BJ (cell line): ENCODE measurements at regions not wholly inside any gene's neighbourhood (a gene's known extent, or its start where the extent isn't known, plus 50 kb on each side); places are given as distances from the start of the nearest gene placed in this dataset.

Experiments
- CTCF ChIA-PET: fragments of 350-600 bp; formaldehyde crosslinking; extraction: SDS; loops from one replicate; lab custom pipeline; 2021; ENCODE audit warnings: antibody characterized with exemption, inconsistent platforms; lab: Yijun Ruan, JAX
- POLR2A ChIA-PET: fragments of 300-600 bp; sonication (Branson Sonifier 250); formaldehyde crosslinking; extraction: SDS; loops from one replicate; lab custom pipeline; 2021; ENCODE audit warnings: antibody characterized with exemption; lab: Charles Lee
- DNase-seq: peaks from one replicate; pipeline ENCODE4 v3.0.0-alpha.2; 2011; ENCODE audit warnings: low read depth
- H3K27me3 ChIP-seq: 2 replicates; pipeline ENCODE4 v1.6.0; 2011; ENCODE audit warnings: low read length; ENCODE audit not compliant: control insufficient read depth, insufficient read depth
- H3K36me3 ChIP-seq: 2 replicates; pipeline ENCODE4 v1.5.1; 2011; ENCODE audit warnings: low read length; ENCODE audit not compliant: control insufficient read depth, insufficient read depth
- H3K4me3 ChIP-seq: 2 replicates; pipeline ENCODE4 v1.5.1; 2011; ENCODE audit warnings: low read depth, mild to moderate bottlenecking, control low read depth, low read length
- TF ChIP-seq, protein P1 (sequence below): IDR thresholded peaks from 2 replicates; pipeline ENCODE4 v1.5.1; 2011; ENCODE audit warnings: low read depth, mild to moderate bottlenecking, control low read depth, inconsistent platforms, low read length, moderate library complexity; ENCODE audit not compliant: insufficient read depth

DNA sequence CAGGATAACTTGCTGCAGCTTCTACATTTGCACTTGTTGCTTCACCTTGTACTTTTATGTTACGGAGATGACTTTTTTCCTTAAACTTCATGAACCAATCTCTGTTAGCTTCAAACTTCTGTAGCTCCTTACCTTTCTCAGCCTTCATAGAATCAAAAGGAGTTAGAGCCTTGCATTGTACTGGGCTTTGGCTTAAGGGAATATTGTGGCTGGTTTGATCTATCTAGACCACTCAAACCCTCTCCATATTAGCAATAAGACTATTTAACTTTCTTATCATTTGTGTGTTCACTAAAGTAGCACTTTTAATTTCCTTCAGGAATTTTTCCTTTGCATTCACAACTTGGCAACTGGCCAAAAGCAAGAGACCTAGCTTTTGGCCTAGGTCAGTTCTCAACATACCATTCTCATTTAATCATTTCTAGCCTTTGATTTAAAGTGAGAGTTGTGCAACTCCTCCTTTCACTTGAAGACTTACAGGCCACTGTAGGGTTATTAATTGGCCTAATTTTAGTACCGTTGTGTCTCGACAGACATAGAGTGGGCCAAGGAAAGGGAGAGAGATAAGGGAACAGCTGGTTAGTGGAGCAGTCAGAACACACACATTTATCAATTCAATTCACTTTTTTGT, 63.7 kb downstream of the SHOC1 start:
- Histone ChIP-seq H3K4me3 (no peak overlapping the region), H3K36me3 (no peaks in the 10 kb centered on the region), H3K27me3 (no peaks in the 10 kb centered on the region)
- DNase-seq: no peak
- CTCF ChIA-PET: interaction anchor here (1.1 kb wide), 2 partner anchors 13 to 41 kb away, joined by 3 read pairs; no protein-coding TSS in a partner anchor
- POLR2A ChIA-PET: no interaction called here
- TF ChIP-seq, protein P1, sequence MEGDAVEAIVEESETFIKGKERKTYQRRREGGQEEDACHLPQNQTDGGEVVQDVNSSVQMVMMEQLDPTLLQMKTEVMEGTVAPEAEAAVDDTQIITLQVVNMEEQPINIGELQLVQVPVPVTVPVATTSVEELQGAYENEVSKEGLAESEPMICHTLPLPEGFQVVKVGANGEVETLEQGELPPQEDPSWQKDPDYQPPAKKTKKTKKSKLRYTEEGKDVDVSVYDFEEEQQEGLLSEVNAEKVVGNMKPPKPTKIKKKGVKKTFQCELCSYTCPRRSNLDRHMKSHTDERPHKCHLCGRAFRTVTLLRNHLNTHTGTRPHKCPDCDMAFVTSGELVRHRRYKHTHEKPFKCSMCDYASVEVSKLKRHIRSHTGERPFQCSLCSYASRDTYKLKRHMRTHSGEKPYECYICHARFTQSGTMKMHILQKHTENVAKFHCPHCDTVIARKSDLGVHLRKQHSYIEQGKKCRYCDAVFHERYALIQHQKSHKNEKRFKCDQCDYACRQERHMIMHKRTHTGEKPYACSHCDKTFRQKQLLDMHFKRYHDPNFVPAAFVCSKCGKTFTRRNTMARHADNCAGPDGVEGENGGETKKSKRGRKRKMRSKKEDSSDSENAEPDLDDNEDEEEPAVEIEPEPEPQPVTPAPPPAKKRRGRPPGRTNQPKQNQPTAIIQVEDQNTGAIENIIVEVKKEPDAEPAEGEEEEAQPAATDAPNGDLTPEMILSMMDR: no peak

DNA sequence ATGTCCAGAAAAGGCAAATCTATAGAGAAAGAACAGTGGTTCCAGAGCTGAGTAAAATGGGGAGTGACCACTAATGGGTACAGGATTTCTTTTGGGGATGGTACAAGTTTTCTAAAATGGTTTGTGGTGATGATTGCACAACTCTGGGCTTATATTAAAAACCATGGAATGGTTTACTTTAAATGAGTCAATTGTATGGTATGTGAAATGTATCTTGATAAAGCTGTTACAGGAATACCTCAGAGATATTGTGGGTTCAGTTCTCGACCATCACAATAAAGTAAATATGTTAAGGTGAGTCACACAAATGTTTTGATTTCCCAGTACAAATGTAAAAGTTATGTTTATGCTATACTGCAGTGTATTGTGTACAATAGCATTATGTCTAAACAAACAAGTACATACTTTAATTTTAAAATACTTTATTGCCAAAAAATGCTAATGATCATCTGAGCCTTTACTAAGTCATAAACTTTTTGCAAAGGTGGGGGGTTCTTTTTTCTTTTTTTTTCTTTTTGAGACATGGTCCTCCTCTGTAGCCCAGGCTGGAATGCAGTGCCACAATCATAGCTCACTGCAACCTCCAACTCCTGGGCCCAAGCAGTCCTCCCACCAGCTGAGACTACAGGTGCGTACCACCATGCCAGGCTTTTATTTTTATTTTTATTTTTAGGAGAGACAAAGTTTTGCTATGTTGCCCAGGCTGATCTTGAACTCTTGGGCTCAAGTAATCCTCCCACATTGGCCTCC, 65.9 kb downstream of the SHOC1 start:
- peak; percentile 67 for DNase-seq
- no peaks in the 10 kb centered on the region for H3K27me3 ChIP-seq
- TF ChIP-seq, protein P1: no peak
- ChIA-PET CTCF (no interaction called here), POLR2A (interaction anchor here (0.6 kb wide), 2 partner anchors 1042 to 1109 kb away, joined by 3 to 4 read pairs; no protein-coding TSS in a partner anchor)
- H3K36me3 ChIP-seq: no peaks in the 10 kb centered on the region
- no peak overlapping the region for H3K4me3 ChIP-seq

DNA sequence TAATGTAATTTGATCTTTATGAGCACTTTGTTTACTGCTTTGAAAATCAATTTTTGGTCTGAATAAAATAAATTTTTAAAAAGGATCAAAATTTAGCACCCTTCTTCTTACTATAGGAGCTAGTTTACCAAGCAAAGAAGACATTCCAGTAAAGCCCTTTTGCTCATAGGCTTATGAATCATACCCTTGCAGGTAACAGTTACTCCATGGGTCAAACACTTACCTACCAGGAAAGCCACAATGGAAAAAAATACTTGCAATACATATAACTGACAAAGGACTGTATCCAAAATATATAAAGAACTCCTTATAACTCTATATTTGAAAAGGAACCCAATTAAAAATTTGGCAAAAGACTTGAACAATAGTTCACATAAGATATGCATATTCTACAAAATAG, 66.6 kb downstream of the SHOC1 start:
- ChIA-PET POLR2A (interaction anchor here (0.6 kb wide), 1 partner anchor 1108 kb away, joined by 3 read pairs; no protein-coding TSS in a partner anchor), CTCF (interaction anchor here (0.6 kb wide), 1 partner anchor 359 kb away, joined by 3 read pairs; no protein-coding TSS in a partner anchor)
- DNase-seq: no peak

DNA sequence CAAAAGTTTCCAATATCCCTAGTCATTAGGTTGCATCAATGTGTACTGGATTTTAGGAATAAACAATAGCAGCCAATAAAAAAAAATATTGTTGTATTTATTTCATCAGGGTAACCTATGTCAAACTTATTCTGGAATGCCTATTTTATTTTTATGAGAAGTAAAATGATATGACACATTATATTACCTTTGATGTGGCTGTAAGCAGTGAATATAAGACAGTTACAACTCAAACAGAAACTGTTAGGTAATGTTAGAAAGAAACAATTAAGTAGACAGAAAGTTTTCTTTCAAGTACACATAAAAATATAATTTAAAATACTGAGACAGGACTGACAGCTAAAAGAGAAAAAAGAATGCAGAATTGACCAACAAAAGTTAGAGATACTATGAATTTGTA, 65.5 kb downstream of the GNG10 start:
- POLR2A ChIA-PET: no interaction called here
- TF ChIP-seq, protein P1: no peak
- H3K27me3 ChIP-seq: no peaks in the 10 kb centered on the region
- no peak for DNase-seq
- CTCF ChIA-PET: no interaction called here
- no peaks in the 10 kb centered on the region for H3K36me3 ChIP-seq
- H3K4me3 ChIP-seq: no peak overlapping the region

More for the DNA sequence above, 66.6 kb downstream of the SHOC1 start:
- TF ChIP-seq, protein P1: no peak
- H3K27me3 ChIP-seq: no peaks in the 10 kb centered on the region
- no peaks in the 10 kb centered on the region for H3K36me3 ChIP-seq
- no peak overlapping the region for H3K4me3 ChIP-seq

- no peak overlapping the region for H3K4me3 ChIP-seq
- TF ChIP-seq, protein P1: peak; percentile 8; the same call in 1 of the 2 replicates
- H3K36me3 ChIP-seq: no peaks in the 10 kb centered on the region
- DNase-seq: no peak
- POLR2A ChIA-PET: no interaction called here
- CTCF ChIA-PET: interaction anchor here (1.0 kb wide), 1 partner anchor 64 kb away, joined by 3 read pairs; no protein-coding TSS in a partner anchor
- H3K27me3 ChIP-seq: no peaks in the 10 kb centered on the region
Observed at GRCh38 chr9:111720174-111720573, 58.8 kb downstream of the GNG10 start.
